Kasumi-1 (cell line): ENCODE measurements at regions not wholly inside any gene's neighbourhood (a gene's known extent, or its start where the extent isn't known, plus 50 kb on each side); places are given as distances from the start of the nearest gene placed in this dataset.
A peak's percentile ranks its signal among the peaks of the same experiment; 100 is the strongest.
"Not testable (repeated sequence)": the region's sequence is repeated elsewhere in the genome, so short reads cannot be mapped to it uniquely, and the experiment has no call there.

Source experiments
- DNase-seq, 2 experiments: peaks; one replicate each; lab custom pipeline; 2025; lab: John Stamatoyannopoulos, UW

DNA sequence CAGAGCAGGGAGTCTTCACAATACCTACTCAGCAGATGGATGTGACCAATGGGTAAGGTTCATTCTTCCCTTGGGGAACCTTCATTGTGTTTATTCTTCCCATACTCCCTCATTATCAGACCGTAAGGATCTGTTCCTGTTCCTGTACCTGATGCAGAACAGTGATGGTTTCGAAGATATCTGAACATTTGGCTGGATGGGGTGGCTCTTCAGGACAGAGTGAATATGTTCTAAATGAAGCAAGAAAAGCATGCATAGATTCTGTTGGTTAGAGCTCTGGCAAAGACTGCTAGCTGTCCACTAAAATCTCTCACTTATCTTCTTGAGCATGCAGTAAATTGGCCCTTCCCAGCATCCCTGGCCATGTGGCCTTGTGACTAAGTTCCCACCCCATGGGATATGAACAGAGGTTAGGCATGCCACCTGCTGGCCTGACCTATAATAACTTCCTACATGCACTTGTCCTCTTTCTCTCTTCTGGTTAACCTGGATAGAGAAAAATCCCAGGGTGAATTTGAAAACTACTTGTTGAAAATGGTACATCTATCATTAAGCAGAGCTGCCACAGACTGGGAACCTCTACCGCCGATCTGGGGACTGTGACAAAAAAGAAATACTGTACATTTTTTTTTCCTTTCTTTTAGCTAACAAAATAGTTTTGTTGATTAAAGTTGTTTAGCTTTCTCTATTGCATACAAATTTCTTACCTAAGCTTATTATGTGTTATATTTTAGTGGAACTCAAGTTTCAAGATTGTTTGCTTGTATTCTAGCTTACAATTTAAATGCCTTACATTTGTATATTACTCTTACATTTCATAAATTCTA lies 60.0 kb upstream of the BANK1 start:
- DNase-seq = peak; percentile 69 to 78

DNA sequence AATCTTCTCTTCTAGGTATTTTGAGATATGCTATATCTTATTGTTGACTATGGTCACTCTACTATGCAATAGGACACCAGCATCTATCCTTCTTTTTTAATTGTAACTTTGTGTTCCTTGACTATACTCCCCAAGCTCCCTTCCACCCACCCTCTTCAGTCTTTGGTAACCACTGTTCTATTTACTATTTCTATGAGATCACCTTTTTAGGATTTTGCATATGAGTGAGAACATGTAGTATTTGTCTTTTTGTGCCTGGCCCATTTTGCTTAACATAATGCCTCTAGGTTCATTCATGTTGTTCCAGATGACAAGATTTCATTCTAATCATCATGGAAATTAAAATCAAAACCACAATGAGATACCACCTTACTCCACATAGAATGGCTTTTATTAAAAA lies 63.3 kb upstream of the BANK1 start:
- no peak for DNase-seq

GRCh38 chr4:101724093-101724492 lies 66.4 kb upstream of the BANK1 start:
- no peak for DNase-seq

GRCh38 chr4:101718810-101719209 lies 71.7 kb upstream of the BANK1 start:
- no peak for DNase-seq

DNA sequence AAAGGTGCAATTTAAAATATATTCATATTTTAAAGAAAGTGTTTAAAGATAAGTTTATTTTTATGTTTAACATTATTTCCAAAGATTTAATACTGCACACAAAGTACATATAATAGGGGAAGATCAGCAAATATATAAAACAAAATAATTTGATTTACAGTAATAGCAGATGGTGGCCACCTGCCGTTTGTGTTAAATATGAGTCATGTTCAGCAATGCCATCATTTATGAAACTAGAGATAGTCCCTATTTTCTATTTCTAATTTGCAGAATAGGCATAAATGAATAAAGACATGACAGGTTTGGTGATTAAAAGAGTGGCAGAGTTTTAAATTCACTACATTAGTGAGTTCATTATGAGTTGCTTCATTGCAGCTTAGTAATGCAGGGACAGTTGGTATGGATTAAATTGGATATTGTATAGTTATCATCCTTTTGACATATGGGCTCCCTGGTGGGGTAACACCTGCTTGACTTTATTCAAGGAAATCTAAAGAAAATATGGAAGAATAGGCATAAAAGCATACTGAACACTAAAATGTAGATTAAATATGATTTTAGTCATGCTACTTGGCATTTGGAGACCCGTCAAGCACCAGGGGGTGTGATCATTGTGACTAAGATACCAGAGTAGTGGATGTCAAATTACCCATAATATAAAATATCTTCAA lies 78.8 kb upstream of the BANK1 start:
- DNase-seq = no peak

DNA sequence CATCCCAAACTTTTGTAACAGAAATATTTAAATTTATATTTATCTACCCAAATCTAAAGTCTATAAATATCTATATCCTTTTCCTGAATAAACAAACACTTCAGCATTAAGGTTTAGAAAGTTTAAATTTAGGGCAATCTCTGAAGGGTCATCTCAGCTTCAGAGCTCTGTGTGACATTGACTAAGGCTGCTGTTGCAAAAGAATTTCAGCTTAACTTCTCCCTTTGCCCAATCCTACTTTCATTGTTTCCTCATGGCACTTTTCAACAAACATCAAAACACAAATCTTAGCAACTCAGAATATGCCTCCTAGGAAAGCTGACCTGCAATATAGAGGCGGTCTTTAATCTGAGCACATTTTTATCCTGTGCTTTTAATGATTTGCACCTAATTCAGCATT lies 79.7 kb upstream of the BANK1 start:
- DNase-seq = no peak

DNA sequence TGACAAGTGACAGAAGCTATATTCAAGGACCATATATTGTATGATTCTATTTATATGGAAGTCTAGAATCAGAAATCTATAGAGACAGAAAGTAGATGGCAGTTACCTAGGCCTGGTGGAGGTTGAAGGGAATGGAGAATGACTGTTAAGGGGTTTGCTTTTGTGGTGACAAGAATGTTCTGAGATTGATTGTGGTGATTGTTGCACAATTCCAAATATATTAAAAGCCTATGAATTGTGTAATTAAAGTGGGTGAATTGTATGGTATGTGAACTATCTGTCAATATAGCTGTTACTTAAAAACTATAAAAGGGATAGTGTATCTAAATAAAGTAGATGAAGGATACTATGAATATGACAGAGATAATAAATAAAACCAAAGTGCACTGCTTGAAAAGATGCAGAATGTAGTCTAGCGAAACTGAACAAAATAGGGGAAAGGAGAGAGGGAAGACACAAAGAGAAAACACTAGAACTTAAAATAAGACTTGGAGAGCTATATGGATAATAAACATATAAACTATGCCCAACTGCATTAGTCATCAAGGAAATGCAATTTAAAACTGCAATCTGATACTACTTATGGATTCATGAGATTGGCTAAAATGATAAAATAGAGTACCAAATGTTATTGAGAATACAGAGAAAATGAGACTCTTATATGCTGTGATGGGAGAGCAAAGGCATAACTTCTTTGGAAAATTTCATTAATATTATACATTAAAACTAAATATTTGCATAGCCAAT lies 82.1 kb upstream of the BANK1 start:
- DNase-seq = no peak

- no peak for DNase-seq
These were observed 82.9 kb upstream of the BANK1 start for GRCh38 chr4:101707596-101707995.

GRCh38 chr4:101706535-101707057 lies 83.9 kb upstream of the BANK1 start:
- no peak for DNase-seq

- no peak for DNase-seq
These were observed 89.0 kb upstream of the BANK1 start for GRCh38 chr4:101701551-101701950.

- DNase-seq = no peak
These were observed 90.9 kb upstream of the BANK1 start for GRCh38 chr4:101699441-101700124.

DNA sequence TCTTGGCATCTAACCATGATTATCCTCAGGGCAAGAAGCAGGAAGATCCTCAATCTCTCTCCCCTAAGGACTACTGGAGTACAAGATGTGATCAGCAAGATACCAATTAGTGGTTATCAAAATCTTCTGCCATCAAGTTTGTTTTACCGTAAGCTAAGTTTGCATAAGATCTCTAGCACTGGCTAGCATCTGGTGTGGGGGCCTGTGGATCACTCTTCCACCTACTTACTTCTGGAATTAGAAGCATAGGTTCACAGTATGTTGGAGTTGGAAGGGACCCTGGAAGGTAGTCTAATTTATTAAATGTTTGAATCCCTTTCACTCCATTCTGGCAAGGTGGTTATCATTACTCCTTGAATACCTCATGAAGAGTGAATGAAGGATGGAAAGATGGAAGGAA lies 93.3 kb upstream of the BANK1 start:
- DNase-seq = no peak

GRCh38 chr4:101696276-101697010 lies 94.1 kb upstream of the BANK1 start:
- DNase-seq = no peak

- DNase-seq = no peak
These were observed 95.4 kb upstream of the BANK1 start for GRCh38 chr4:101695176-101695575.

- not testable (repeated sequence) for DNase-seq
These were observed 96.1 kb upstream of the BANK1 start for GRCh38 chr4:101694403-101694802.

DNA sequence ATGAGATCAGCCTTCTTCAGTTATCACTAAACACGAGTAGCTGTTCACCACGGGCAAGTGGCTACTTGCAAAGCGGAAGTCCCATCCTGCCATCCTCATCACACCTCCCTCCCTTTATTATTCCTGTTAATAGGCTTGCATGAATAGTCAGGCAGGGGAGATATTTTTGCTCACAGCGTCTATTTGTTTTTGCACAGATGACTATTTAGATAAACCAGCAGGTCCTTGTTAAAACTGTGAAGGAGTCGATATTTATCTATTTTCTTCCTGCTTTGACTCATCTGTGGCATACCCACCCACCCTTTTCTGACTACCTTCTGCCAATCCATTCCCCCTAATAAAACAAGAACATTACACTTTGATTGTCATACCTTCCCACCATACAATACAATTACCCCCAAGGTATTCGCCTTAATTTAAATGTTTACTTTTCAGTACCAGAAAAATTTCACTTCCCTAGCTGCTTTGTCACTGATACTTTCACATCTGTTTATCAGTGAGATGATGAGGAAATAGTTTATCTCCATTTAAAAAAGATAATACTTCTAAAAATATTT lies 96.6 kb upstream of the BANK1 start:
- no peak for DNase-seq

DNA sequence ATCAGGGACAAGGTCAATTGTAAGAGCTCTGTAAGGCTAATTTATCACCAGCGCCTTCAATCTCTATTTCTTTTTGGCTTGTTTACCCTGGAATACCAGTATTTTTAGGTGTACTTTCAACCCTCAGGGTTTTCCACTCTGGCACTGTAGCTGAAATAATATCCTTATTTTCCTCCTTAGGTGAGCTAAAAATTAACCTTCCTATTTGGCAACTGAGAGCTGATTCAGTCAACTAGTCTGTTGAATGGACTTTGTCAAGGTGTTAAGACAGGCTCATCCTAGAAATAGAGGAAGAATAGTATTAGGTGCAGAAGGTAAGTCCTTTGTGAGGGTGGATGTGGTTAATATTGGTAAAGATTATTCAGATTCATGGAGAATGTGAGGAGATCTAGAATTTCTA lies 101.3 kb upstream of the BANK1 start:
- no peak for DNase-seq

- DNase-seq = no peak
These were observed 105.4 kb upstream of the BANK1 start for GRCh38 chr4:101685126-101685525.

GRCh38 chr4:101682946-101683345 lies 107.6 kb upstream of the BANK1 start:
- DNase-seq = no peak

DNA sequence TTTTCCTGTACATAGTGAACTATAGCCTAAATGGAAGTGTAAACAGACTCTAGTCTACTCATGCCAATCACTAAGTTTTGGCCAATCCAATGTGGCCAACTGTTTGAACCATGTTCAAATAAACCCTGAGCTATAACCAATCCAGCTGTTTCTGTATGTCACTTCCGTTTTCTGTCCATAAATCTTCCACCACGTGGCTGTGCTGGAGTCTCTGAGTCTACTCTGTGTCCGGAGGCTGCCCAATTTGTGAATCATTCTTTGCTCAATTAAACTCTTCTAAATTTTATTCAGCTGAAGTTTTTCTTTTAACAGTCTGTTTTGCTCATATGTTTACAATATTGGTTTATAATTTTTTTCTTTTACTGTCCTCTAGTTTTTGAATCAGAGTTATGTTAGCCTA lies 112.3 kb upstream of the BANK1 start:
- no peak for DNase-seq

- no peak for DNase-seq
These were observed 119.6 kb upstream of the BANK1 start for GRCh38 chr4:101670897-101671296.
